Lung (tissue), 11 donors: ENCODE measurements at regions not wholly inside any gene's neighbourhood (a gene's known extent, or its start where the extent isn't known, plus 50 kb on each side); places are given as distances from the start of the nearest gene placed in this dataset.

Experiments used
- ATAC-seq: fragments of 200-7000 bp; cut with Tn5 transposase; one replicate; pipeline ENCODE4 v1.9.1; 2020; ENCODE audit warnings: moderate number of reproducible peaks; ENCODE audit not compliant: insufficient read depth, low FRiP score
- DNase-seq, 3 donors: peaks; one replicate each; pipeline ENCODE4 v3.0.0-alpha.2; 2013 to 2017
- H3K27ac ChIP-seq, 2 donors: one replicate each; pipeline ENCODE4 v1.5.1; 2013; ENCODE audit warnings: mild to moderate bottlenecking in 2 of 2, moderate library complexity in 2 of 2, control low read depth in 1 of 2, inconsistent platforms in 1 of 2, low read depth in 1 of 2, low read length in 1 of 2
- H3K27me3 ChIP-seq, 3 donors: one replicate each; pipeline ENCODE4 v1.5.1; 2013; ENCODE audit warnings: low read length in 2 of 3; ENCODE audit not compliant: control insufficient read depth in 3 of 3, insufficient read depth in 3 of 3
- H3K36me3 ChIP-seq, 4 donors: one replicate each; pipeline ENCODE4 v1.5.1; 2013; ENCODE audit warnings: low read length in 4 of 4, mild to moderate bottlenecking in 1 of 4, moderate library complexity in 1 of 4; ENCODE audit not compliant: control insufficient read depth in 4 of 4, insufficient read depth in 4 of 4
- H3K4me1 ChIP-seq, 5 donors: one replicate each; pipeline ENCODE4 v1.5.1; 2013; ENCODE audit warnings: low read length in 5 of 5, mild to moderate bottlenecking in 2 of 5, moderate library complexity in 1 of 5; ENCODE audit not compliant: control insufficient read depth in 5 of 5, insufficient read depth in 5 of 5
- H3K4me3 ChIP-seq: one replicate; pipeline ENCODE4 v1.5.1; 2013; ENCODE audit warnings: mild to moderate bottlenecking, control low read depth, moderate library complexity
- H3K9ac ChIP-seq, 2 donors: one replicate each; pipeline ENCODE4 v1.5.1; 2013; ENCODE audit warnings: low read length in 2 of 2, control low read depth in 1 of 2; ENCODE audit not compliant: insufficient read depth in 1 of 2
- H3K9me3 ChIP-seq, 4 donors: one replicate each; pipeline ENCODE4 v1.5.1; 2013; ENCODE audit warnings: low read length in 3 of 4, mild to moderate bottlenecking in 1 of 4, moderate library complexity in 1 of 4; ENCODE audit not compliant: control insufficient read depth in 4 of 4, insufficient read depth in 3 of 4
- CTCF ChIP-seq: IDR thresholded peaks from 2 replicates; pipeline ENCODE4 v1.5.1; 2012; ENCODE audit warnings: mild to moderate bottlenecking; ENCODE audit errors: control extremely low read depth, extremely low read depth
- WGBS, 2 donors: extraction: QIAGEN DNeasy Blood & Tissue Kit; methylation state at CpG; one replicate each; pipeline ENCODE4 v1.1.7; 2013; 5-methylcytosine and 5-hydroxymethylcytosine counted together
- donor health status: control.
- donor health status: control.
- donor health status: Bipolar disorder and iron deficiency.
- donor health status: healthy.
- donor health status: DM: yes; HTN: yes; CAD: no.

- H3K9ac ChIP-seq = no peak overlapping the region
- WGBS, 2 donors = 94 to 95% methylated on average over 5 of the region's 5 CpGs
- no peaks in the 10 kb centered on the region for H3K36me3 ChIP-seq
- TF ChIP-seq CTCF = no peak
- H3K4me3 ChIP-seq = no peak overlapping the region
- no peak overlapping the region for H3K27ac ChIP-seq
- H3K9me3 ChIP-seq = peaks cover 0 to 3% (median 0%) of the 10 kb centered on the region in 4 donors
- no peak for DNase-seq
- no peak for ATAC-seq
- no peaks in the 10 kb centered on the region for H3K4me1 ChIP-seq
- H3K27me3 ChIP-seq = peaks cover 0 to 6% (median 0%) of the 10 kb centered on the region in 3 donors
Observed at GRCh38 chr1:38105267-38105666, 58.7 kb upstream of the POU3F1 start.

- WGBS, 2 donors = 75 to 84% methylated on average over 3 of the region's 3 CpGs
- no peak for DNase-seq
- no peak for TF ChIP-seq CTCF
Observed at GRCh38 chr1:38102636-38103035, 56.0 kb upstream of the POU3F1 start.

GRCh38 chr1:38101037-38101785, 54.6 kb upstream of the POU3F1 start:
- Histone ChIP-seq H3K36me3 (no peaks in the 10 kb centered on the region), H3K4me1 (no peaks in the 10 kb centered on the region), H3K27ac (no peak overlapping the region), H3K9ac (no peak overlapping the region), H3K4me3 (no peak overlapping the region), H3K9me3 (peaks cover 0 to 2% (median 0%) of the 10 kb centered on the region in 4 donors), H3K27me3 (peaks cover 0 to 6% (median 0%) of the 10 kb centered on the region in 3 donors)
- TF ChIP-seq CTCF = no peak
- DNase-seq = no peak
- WGBS, 2 donors = 78% methylated on average over 8 of the region's 8 CpGs
- no peak for ATAC-seq

More at GRCh38 chr1:38102636-38103035, 56.0 kb upstream of the POU3F1 start:
- Histone ChIP-seq H3K27ac (no peak overlapping the region), H3K27me3 (peaks cover 0 to 6% (median 0%) of the 10 kb centered on the region in 3 donors), H3K4me1 (no peaks in the 10 kb centered on the region), H3K9ac (no peak overlapping the region), H3K36me3 (no peaks in the 10 kb centered on the region), H3K9me3 (peaks cover 0 to 3% (median 0%) of the 10 kb centered on the region in 4 donors), H3K4me3 (no peak overlapping the region)
- no peak for ATAC-seq
